ENCODE measurements at regions not wholly inside any gene's neighbourhood (a gene's known extent, or its start where the extent isn't known, plus 50 kb on each side); places are given as distances from the start of the nearest gene placed in this dataset.
"Not testable (repeated sequence)": the region's sequence is repeated elsewhere in the genome, so short reads cannot be mapped to it uniquely, and the experiment has no call there.

DNA sequence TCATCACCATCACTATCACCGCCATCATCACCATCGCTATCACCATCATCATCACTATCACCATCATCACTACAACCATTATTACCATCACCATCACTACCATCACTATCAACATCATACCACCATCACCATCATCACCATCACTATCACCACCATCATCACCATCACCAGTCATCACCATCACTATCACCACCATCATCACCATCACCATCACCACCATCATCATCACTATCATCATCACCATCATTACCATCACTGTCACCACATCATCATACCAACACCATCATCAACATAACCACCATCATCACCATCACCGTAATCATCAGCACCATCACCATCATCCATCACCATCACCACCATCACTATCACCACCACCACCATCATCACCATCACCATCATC lies 213.8 kb downstream of the ALG10 start:
- no peak for TF ChIP-seq EP300 (IDR thresholded peaks at IDR 0.05)
- TF ChIP-seq, protein P1, sequence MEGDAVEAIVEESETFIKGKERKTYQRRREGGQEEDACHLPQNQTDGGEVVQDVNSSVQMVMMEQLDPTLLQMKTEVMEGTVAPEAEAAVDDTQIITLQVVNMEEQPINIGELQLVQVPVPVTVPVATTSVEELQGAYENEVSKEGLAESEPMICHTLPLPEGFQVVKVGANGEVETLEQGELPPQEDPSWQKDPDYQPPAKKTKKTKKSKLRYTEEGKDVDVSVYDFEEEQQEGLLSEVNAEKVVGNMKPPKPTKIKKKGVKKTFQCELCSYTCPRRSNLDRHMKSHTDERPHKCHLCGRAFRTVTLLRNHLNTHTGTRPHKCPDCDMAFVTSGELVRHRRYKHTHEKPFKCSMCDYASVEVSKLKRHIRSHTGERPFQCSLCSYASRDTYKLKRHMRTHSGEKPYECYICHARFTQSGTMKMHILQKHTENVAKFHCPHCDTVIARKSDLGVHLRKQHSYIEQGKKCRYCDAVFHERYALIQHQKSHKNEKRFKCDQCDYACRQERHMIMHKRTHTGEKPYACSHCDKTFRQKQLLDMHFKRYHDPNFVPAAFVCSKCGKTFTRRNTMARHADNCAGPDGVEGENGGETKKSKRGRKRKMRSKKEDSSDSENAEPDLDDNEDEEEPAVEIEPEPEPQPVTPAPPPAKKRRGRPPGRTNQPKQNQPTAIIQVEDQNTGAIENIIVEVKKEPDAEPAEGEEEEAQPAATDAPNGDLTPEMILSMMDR (IDR thresholded peaks at IDR 0.05), result no peak
- no peak for TF ChIP-seq POLR2A (IDR thresholded peaks at IDR 0.05)
- H3K27ac ChIP-seq, result no peak overlapping the region
- no peaks in the 10 kb centered on the region for H3K4me1 ChIP-seq
- no peak for DNase-seq (ENCODE audit: low spot score in 2 of 2)
- WGBS, 2 donors, result 95 to 98% methylated on average over 3 of the region's 3 CpGs
- peaks cover 0 to under 1% (median 0%) of the 10 kb centered on the region in 4 donors for H3K9me3 ChIP-seq
- H3K36me3 ChIP-seq, result no peaks in the 10 kb centered on the region
- no peak overlapping the region for H3K4me3 ChIP-seq
- H3K27me3 ChIP-seq, result no peaks in the 10 kb centered on the region

DNA sequence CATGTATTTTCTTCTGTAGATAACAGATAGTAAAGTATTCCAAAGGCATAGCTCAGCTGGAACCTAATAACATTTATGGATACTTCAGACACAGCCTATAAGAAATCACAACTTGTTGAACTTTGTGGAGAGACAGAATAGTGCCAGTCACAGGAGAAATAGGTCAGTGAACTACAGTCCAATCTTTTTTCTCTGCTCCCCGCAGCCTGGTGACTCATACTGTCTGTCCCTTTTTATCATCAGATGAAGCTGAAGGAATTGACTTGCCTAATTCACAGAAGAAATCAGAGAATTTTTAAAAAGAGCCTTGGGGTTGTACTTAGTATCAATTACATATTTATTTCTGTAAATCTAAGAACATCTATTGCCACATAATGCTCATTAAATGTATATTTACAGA lies 222.3 kb downstream of the ALG10 start:
- H3K4me1 ChIP-seq, result no peaks in the 10 kb centered on the region
- 77 to 91% methylated on average over 1 of the region's 1 CpG for WGBS, 2 donors
- no peak overlapping the region for H3K4me3 ChIP-seq
- DNase-seq (ENCODE audit: low spot score in 2 of 2), result no peak
- no peaks in the 10 kb centered on the region for H3K36me3 ChIP-seq
- no peak overlapping the region for H3K27ac ChIP-seq
- TF ChIP-seq POLR2A (IDR thresholded peaks at IDR 0.05) (no peak), EP300 (IDR thresholded peaks at IDR 0.05) (no peak)
- TF ChIP-seq, protein P1 (IDR thresholded peaks at IDR 0.05), result no peak
- H3K27me3 ChIP-seq, result no peaks in the 10 kb centered on the region
- peaks cover 0 to 6% (median 0%) of the 10 kb centered on the region in 4 donors for H3K9me3 ChIP-seq

DNA sequence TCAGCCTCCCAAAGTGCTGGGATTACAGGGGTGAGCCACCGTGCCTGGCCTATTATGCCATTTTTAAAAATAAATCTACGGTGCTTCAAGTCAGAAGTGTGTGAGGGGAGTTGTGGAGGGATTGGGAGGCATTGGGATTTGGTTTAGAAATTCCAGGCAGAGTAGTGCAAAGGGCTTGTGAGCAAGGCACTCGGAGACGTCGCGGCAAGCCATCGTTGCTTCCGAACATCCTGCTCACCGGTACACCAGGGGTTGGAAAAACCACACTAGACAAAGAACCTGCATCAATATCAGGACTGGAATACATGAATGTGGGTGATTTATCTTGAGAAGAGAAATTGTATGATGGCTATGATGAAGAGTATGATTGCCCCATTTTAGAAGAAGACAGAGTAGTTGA lies 227.0 kb downstream of the ALG10 start:
- no peak overlapping the region for H3K4me3 ChIP-seq
- no peaks in the 10 kb centered on the region for H3K4me1 ChIP-seq
- no peaks in the 10 kb centered on the region for H3K27me3 ChIP-seq
- DNase-seq (ENCODE audit: low spot score in 2 of 2), result no peak
- H3K9me3 ChIP-seq, result no peaks in the 10 kb centered on the region
- H3K36me3 ChIP-seq, result no peaks in the 10 kb centered on the region
- H3K27ac ChIP-seq, result no peak overlapping the region
- WGBS, 2 donors, result 91% methylated on average over 9 of the region's 9 CpGs
- TF ChIP-seq EP300 (IDR thresholded peaks at IDR 0.05), result no peak
- TF ChIP-seq, protein P1 (IDR thresholded peaks at IDR 0.05), result no peak
- TF ChIP-seq POLR2A (IDR thresholded peaks at IDR 0.05), result no peak

DNA sequence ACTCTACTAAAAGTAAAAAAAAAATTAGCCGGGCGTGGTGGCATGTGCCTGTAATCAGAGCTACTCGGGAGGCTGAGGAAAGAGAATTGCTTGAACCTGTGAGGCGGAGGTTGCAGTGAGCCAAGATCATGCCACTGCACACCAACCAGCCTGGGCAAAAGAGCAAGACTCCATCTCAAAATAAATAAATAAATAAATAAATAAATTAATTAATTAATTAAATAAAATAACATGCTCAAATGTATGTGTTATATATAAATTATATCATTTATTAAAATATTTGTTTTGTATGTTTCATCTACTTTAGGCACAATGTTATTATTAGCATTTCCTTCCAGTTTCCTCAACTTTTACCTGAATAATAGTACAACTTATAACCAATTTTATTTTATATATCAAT lies 229.6 kb downstream of the ALG10 start:
- 91 to 93% methylated on average over 4 of the region's 4 CpGs for WGBS, 2 donors
- H3K36me3 ChIP-seq; DNase-seq (ENCODE audit: low spot score in 2 of 2); H3K9me3 ChIP-seq; H3K4me3 ChIP-seq; H3K27me3 ChIP-seq; H3K4me1 ChIP-seq; H3K27ac ChIP-seq: not testable (repeated sequence)

DNA sequence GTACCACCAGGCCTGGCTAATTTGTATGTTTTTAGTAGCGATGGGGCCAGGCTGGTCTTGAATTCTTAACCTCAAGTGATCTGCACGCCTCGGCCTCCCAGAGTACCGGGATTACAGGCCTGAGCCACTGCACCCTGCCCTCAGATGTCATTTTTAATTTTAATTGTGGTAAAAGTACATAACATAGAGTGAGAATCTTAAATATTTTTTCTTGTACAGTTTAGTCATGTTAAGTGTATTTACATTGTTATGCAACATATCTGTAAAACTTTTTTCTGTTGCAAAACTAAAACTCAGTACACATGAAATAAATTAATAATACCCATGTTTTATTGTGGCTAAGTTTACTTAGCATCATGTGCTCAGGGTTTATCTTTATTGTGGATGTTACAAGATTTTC lies 231.4 kb downstream of the ALG10 start:
- Histone ChIP-seq H3K4me3 (no peak overlapping the region), H3K9me3 (no peaks in the 10 kb centered on the region), H3K27ac (no peak overlapping the region), H3K4me1 (no peaks in the 10 kb centered on the region), H3K36me3 (no peaks in the 10 kb centered on the region), H3K27me3 (no peaks in the 10 kb centered on the region)
- TF ChIP-seq EP300 (IDR thresholded peaks at IDR 0.05) (no peak), POLR2A (IDR thresholded peaks at IDR 0.05) (no peak)
- TF ChIP-seq, protein P1 (IDR thresholded peaks at IDR 0.05), result no peak
- whole genome bisulfite sequencing, 2 donors, result 63 to 67% methylated on average over 4 of the region's 4 CpGs
- no peak for DNase-seq (ENCODE audit: low spot score in 2 of 2)

DNA sequence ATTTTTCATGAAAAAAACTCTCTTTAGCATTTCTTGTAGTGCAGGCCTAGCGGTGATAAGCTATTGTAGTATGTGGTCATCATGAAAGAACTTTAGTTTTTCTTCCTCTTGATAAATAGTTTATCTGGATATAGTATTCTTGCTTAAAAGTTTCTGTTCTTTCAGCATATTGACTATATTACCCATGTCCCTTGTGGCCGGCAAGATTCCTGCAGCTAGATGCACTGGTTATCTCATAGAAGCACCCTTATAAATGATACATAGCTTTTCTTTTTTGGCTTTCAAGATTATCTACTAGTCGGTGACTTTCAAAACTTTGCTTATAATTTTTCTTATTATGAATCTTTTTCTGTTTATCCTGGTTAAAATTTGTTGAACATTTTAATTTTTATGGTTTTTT lies 234.8 kb downstream of the ALG10 start:
- H3K9me3 ChIP-seq, result no peaks in the 10 kb centered on the region
- TF ChIP-seq POLR2A (IDR thresholded peaks at IDR 0.05) (no peak), EP300 (IDR thresholded peaks at IDR 0.05) (no peak)
- TF ChIP-seq, protein P1 (IDR thresholded peaks at IDR 0.05), result no peak
- no peaks in the 10 kb centered on the region for H3K27me3 ChIP-seq
- no peaks in the 10 kb centered on the region for H3K36me3 ChIP-seq
- WGBS, 2 donors, result 88 to 93% methylated on average over 3 of the region's 3 CpGs
- H3K27ac ChIP-seq, result no peak overlapping the region
- no peak overlapping the region for H3K4me3 ChIP-seq
- no peaks in the 10 kb centered on the region for H3K4me1 ChIP-seq
- no peak for DNase-seq (ENCODE audit: low spot score in 2 of 2)

DNA sequence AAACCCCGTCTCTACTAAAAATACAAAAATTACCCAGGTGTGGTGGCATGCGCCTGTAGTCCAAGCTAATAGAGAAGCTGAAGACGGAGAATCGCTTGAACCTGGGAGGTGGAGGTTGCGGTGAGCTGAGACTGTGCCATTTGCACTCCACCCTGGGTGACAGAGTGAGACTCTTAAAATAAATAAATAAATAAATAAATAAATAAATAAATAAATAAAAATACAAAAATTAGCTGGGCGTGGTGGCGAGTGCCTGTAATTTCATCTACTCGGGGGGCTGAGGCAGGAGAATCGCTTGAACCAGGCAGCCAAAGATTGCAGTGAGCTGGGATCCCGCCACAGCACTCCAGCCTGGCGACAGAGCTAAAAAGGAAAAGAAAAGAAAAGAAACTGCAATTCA lies 239.8 kb downstream of the ALG10 start:
- H3K36me3 ChIP-seq; DNase-seq (ENCODE audit: low spot score in 2 of 2); H3K27ac ChIP-seq; H3K27me3 ChIP-seq; H3K4me1 ChIP-seq; H3K4me3 ChIP-seq; H3K9me3 ChIP-seq: not testable (repeated sequence)
- WGBS, 2 donors, result 91 to 93% methylated on average over 11 of the region's 11 CpGs
